OCI-LY7 (cell line): ENCODE measurements at regions not wholly inside any gene's neighbourhood (a gene's known extent, or its start where the extent isn't known, plus 50 kb on each side); places are given as distances from the start of the nearest gene placed in this dataset.

Source experiments
- EZH2phosphoT487 ChIP-seq: fragments of 200-600 bp; sonication (generic); IDR thresholded peaks from 2 replicates; pipeline ENCODE4 v1.6.1; 2018; ENCODE audit warnings: low read depth, borderline replicate concordance, mild to moderate bottlenecking, mixed run types, antibody characterized with exemption, low read length, moderate library complexity, mixed read lengths
- TF ChIP-seq, protein P1 (sequence below): fragments of 200-600 bp; sonication (generic); conservative IDR thresholded peaks from 2 replicates; pipeline ENCODE4 v1.5.1; 2014; ENCODE audit warnings: mild to moderate bottlenecking, antibody characterized with exemption, low read length, moderate library complexity, mixed read lengths

DNA sequence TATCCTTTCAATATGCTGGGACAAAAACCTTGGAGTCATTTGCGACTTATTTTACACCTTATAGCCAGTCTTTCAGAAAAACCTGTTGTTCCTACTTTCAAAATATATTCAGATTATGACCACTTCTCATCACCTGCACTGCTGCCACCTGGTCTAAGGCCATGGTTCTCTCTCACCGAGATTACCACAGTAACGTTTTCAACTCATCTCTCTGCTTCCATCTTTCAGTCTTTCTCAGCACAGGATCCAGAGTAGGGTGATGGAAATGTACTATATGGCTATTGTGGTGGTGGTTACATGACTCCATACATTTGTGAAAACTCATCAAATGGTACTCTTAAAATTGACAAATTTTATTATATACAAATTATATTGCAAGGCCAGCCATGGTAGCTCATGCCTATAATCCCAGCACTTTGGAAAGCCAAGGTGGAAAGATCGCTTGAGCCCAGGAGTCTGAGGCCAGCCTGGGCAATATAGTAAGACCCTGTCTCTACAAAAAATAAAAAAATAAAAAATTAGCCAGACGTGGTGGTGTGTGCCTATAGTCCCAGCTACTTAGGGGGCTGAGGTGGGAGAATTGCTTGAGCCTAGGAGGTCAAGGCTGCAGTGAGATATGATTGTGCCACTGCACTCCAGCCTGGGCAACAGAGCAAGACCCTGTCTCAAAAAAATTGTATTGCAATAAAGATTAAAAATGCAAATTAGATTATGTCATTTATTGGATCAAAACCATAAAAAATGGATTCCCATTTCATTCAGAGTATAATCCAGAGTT, 120.9 kb upstream of the PPP2R5A start:
- TF ChIP-seq, protein P1, sequence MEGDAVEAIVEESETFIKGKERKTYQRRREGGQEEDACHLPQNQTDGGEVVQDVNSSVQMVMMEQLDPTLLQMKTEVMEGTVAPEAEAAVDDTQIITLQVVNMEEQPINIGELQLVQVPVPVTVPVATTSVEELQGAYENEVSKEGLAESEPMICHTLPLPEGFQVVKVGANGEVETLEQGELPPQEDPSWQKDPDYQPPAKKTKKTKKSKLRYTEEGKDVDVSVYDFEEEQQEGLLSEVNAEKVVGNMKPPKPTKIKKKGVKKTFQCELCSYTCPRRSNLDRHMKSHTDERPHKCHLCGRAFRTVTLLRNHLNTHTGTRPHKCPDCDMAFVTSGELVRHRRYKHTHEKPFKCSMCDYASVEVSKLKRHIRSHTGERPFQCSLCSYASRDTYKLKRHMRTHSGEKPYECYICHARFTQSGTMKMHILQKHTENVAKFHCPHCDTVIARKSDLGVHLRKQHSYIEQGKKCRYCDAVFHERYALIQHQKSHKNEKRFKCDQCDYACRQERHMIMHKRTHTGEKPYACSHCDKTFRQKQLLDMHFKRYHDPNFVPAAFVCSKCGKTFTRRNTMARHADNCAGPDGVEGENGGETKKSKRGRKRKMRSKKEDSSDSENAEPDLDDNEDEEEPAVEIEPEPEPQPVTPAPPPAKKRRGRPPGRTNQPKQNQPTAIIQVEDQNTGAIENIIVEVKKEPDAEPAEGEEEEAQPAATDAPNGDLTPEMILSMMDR = no peak
- no peak for TF ChIP-seq EZH2phosphoT487
